VCaP (cell line): ENCODE measurements at regions not wholly inside any gene's neighbourhood (a gene's known extent, or its start where the extent isn't known, plus 50 kb on each side); places are given as distances from the start of the nearest gene placed in this dataset.

Source experiments
- H3K27ac ChIP-seq: fragments of 450-650 bp; 2 replicates; pipeline ENCODE4 v1.5.1; 2017
- CTCF ChIP-seq: fragments of 450-650 bp; conservative IDR thresholded peaks from 2 replicates; pipeline ENCODE4 v1.5.1; 2017; ENCODE audit warnings: mild to moderate bottlenecking, moderate library complexity

GRCh38 chr11:119525180-119525866, 102.4 kb upstream of the THY1 start:
- no peak for TF ChIP-seq CTCF

GRCh38 chr11:119523539-119524157, 100.7 kb upstream of the THY1 start:
- H3K27ac ChIP-seq = no peak overlapping the region

More at GRCh38 chr11:119525180-119525866, 102.4 kb upstream of the THY1 start:
- no peak overlapping the region for H3K27ac ChIP-seq

GRCh38 chr11:119522609-119523008, 99.6 kb upstream of the THY1 start:
- no peak overlapping the region for H3K27ac ChIP-seq
- TF ChIP-seq CTCF = no peak

More at GRCh38 chr11:119523539-119524157, 100.7 kb upstream of the THY1 start:
- no peak for TF ChIP-seq CTCF

- no peak for TF ChIP-seq CTCF
- H3K27ac ChIP-seq = no peak overlapping the region
Observed at GRCh38 chr11:119521551-119521950, 98.6 kb upstream of the THY1 start.

- H3K27ac ChIP-seq = no peak overlapping the region
- no peak for TF ChIP-seq CTCF
Observed at GRCh38 chr11:119520966-119521365, 98.0 kb upstream of the THY1 start.

- no peak for TF ChIP-seq CTCF
- H3K27ac ChIP-seq = no peak overlapping the region
Observed at GRCh38 chr11:119520400-119520799, 97.4 kb upstream of the THY1 start.

GRCh38 chr11:119519796-119520195, 96.8 kb upstream of the THY1 start:
- no peak for TF ChIP-seq CTCF
- no peak overlapping the region for H3K27ac ChIP-seq
